ENCODE measurements at regions not wholly inside any gene's neighbourhood (a gene's known extent, or its start where the extent isn't known, plus 50 kb on each side); places are given as distances from the start of the nearest gene placed in this dataset.
A peak's percentile ranks its signal among the peaks of the same experiment; 100 is the strongest.

DNA sequence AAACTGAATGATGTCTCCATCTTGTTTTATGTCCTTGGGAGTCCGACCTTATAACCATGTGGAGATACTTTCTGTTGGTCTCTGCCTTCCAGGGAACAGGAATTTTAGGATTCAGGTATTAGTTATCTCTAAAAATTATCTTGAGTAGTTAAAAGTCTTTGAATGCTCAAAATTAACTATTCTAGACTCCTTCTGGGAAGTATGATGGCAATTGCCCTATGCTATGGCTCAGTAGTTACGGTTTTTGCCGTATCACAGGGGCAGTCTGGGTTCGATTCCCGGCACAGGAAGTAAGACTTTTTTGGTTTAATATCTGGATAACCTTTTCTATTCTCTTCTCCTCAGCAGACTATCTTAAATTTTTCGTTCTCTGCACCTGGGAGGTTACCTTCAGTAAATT, 708.7 kb upstream of the LRATD1 start:
- TF ChIP-seq EZH2phosphoT487 (IDR thresholded peaks at IDR 0.05; ENCODE audit: insufficient read depth, low read depth) (no peak), EZH2 (IDR thresholded peaks at IDR 0.05; ENCODE audit: insufficient read depth, poor library complexity, severe bottlenecking) (no peak)
- H4K20me1 ChIP-seq (ENCODE audit: insufficient read depth), result no peaks in the 10 kb centered on the region
- H3K27ac ChIP-seq, result no peak overlapping the region
- H3K4me2 ChIP-seq (ENCODE audit: unreplicated experiment), result no peak overlapping the region
- no peak for DNase-seq
- H2AFZ ChIP-seq, result no peak overlapping the region
- H3K4me3 ChIP-seq, result no peak overlapping the region
- H3K9me3 ChIP-seq (ENCODE audit: low read depth), result no peaks in the 10 kb centered on the region
- H3K27me3 ChIP-seq (replicated peaks; ENCODE audit: insufficient read depth), result no peaks in the 10 kb centered on the region
- peaks cover 10% of the 10 kb centered on the region; the same call in 1 of the 2 replicates for H3K4me1 ChIP-seq (ENCODE audit: insufficient read depth)
- peaks cover 3% of the 10 kb centered on the region; the same call in 1 of the 2 replicates for H3F3A ChIP-seq (ENCODE audit: insufficient read depth)
- no peaks in the 10 kb centered on the region for H3K9me2 ChIP-seq (ENCODE audit: insufficient read depth)
- in situ Hi-C loops (cut with MboI), result no loop called here
- no peaks in the 10 kb centered on the region for H3K79me2 ChIP-seq (ENCODE audit: insufficient read depth)
- H3K9ac ChIP-seq, result no peak overlapping the region
- WGBS, 2 experiments (ENCODE audit: low coverage in 1 of 2, low lambda C conversion rate in 2 of 2, missing lambda C conversion rate in 2 of 2), result 26 to 33% methylated on average over 6 of the region's 6 CpGs
- no peaks in the 10 kb centered on the region for H3K36me3 ChIP-seq (ENCODE audit: low read depth)

DNA sequence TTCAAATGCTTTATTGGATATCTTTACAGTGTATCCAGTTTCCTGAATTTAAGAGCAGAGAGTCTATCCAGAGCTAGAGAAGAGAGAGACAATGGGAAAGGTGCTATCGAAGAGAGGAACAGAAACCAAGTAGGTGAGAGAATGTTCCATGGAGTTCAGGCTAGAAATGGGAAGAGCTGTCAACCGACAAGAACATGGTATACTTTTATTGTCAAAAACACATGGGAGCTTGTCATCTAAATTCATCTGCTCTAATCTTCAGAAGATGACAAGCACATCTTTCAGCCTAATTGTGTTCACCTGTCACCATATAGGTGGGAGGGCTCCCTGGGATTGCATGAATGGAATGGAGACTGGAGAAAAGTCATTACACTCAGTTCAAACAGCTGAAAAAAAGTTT, 690.4 kb upstream of the LRATD1 start:
- H3K4me1 ChIP-seq (ENCODE audit: insufficient read depth), result no peaks in the 10 kb centered on the region
- no peak overlapping the region for H3K9ac ChIP-seq
- TF ChIP-seq EZH2 (IDR thresholded peaks at IDR 0.05; ENCODE audit: insufficient read depth, poor library complexity, severe bottlenecking), result no peak
- TF ChIP-seq EZH2phosphoT487 (IDR thresholded peaks at IDR 0.05; ENCODE audit: insufficient read depth, low read depth), result no peak
- H3K27me3 ChIP-seq (replicated peaks; ENCODE audit: insufficient read depth), result no peaks in the 10 kb centered on the region
- H3K27ac ChIP-seq, result no peak overlapping the region
- in situ Hi-C loops (cut with MboI), result no loop called here
- no peaks in the 10 kb centered on the region for H3K9me2 ChIP-seq (ENCODE audit: insufficient read depth)
- H4K20me1 ChIP-seq (ENCODE audit: insufficient read depth), result no peaks in the 10 kb centered on the region
- no peaks in the 10 kb centered on the region for H3K36me3 ChIP-seq (ENCODE audit: low read depth)
- H3F3A ChIP-seq (ENCODE audit: insufficient read depth), result no peaks in the 10 kb centered on the region
- H2AFZ ChIP-seq, result no peak overlapping the region
- WGBS, 2 experiments (ENCODE audit: low coverage in 1 of 2, low lambda C conversion rate in 2 of 2, missing lambda C conversion rate in 2 of 2), result 20 to 28% methylated on average over 2 of the region's 2 CpGs
- no peaks in the 10 kb centered on the region for H3K9me3 ChIP-seq (ENCODE audit: low read depth)
- H3K79me2 ChIP-seq (ENCODE audit: insufficient read depth), result no peaks in the 10 kb centered on the region
- no peak overlapping the region for H3K4me3 ChIP-seq
- DNase-seq, result no peak
- H3K4me2 ChIP-seq (ENCODE audit: unreplicated experiment), result no peak overlapping the region

DNA sequence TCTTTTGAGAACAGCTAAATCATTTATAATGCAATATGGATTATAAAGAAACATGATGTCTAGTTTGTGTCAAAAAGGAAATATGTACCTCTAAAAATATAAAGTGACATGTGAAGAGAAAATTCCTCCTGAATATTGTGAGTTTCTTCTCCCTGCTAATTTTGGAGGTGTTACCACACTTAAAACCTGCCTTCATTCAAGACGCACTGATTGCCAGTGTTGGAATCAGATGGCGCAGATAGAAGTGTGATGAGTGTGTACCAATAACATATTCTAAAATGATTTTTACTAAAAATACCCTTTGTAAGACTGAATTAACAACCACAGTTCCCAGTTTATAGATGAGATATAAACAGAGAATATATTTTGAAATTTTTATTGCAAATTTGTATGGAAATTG, 681.8 kb upstream of the LRATD1 start:
- in situ Hi-C loops (cut with MboI), result no loop called here
- no peak overlapping the region for H3K4me2 ChIP-seq (ENCODE audit: unreplicated experiment)
- H3K4me3 ChIP-seq, result no peak overlapping the region
- DNase-seq, result no peak
- H3K36me3 ChIP-seq (ENCODE audit: low read depth), result no peaks in the 10 kb centered on the region
- no peak overlapping the region for H2AFZ ChIP-seq
- no peak for TF ChIP-seq EZH2 (IDR thresholded peaks at IDR 0.05; ENCODE audit: insufficient read depth, poor library complexity, severe bottlenecking)
- TF ChIP-seq EZH2phosphoT487 (IDR thresholded peaks at IDR 0.05; ENCODE audit: insufficient read depth, low read depth), result no peak
- H3K9me2 ChIP-seq (ENCODE audit: insufficient read depth), result no peaks in the 10 kb centered on the region
- no peak overlapping the region for H3K9ac ChIP-seq
- H3K27ac ChIP-seq, result no peak overlapping the region
- H4K20me1 ChIP-seq (ENCODE audit: insufficient read depth), result no peaks in the 10 kb centered on the region
- no peaks in the 10 kb centered on the region for H3K9me3 ChIP-seq (ENCODE audit: low read depth)
- no peaks in the 10 kb centered on the region for H3K4me1 ChIP-seq (ENCODE audit: insufficient read depth)
- no peaks in the 10 kb centered on the region for H3K27me3 ChIP-seq (replicated peaks; ENCODE audit: insufficient read depth)
- 63 to 79% methylated on average over 2 of the region's 2 CpGs for WGBS, 2 experiments (ENCODE audit: low coverage in 1 of 2, low lambda C conversion rate in 2 of 2, missing lambda C conversion rate in 2 of 2)
- H3K79me2 ChIP-seq (ENCODE audit: insufficient read depth), result no peaks in the 10 kb centered on the region
- no peaks in the 10 kb centered on the region for H3F3A ChIP-seq (ENCODE audit: insufficient read depth)

- Histone ChIP-seq H3K9me2 (ENCODE audit: insufficient read depth) (no peaks in the 10 kb centered on the region), H3K27me3 (replicated peaks; ENCODE audit: insufficient read depth) (no peaks in the 10 kb centered on the region), H3F3A (ENCODE audit: insufficient read depth) (no peaks in the 10 kb centered on the region), H3K9me3 (ENCODE audit: low read depth) (no peaks in the 10 kb centered on the region), H4K20me1 (ENCODE audit: insufficient read depth) (no peaks in the 10 kb centered on the region), H3K4me3 (no peak overlapping the region; the same call in 1 of the 2 replicates), H3K36me3 (ENCODE audit: low read depth) (no peaks in the 10 kb centered on the region), H3K4me1 (ENCODE audit: insufficient read depth) (no peaks in the 10 kb centered on the region), H2AFZ (peak overlapping the region; percentile 39; the same call in 1 of the 2 replicates), H3K4me2 (ENCODE audit: unreplicated experiment) (no peak overlapping the region), H3K79me2 (ENCODE audit: insufficient read depth) (no peaks in the 10 kb centered on the region), H3K9ac (no peak overlapping the region), H3K27ac (no peak overlapping the region)
- TF ChIP-seq EZH2 (IDR thresholded peaks at IDR 0.05; ENCODE audit: insufficient read depth, poor library complexity, severe bottlenecking) (no peak), EZH2phosphoT487 (IDR thresholded peaks at IDR 0.05; ENCODE audit: insufficient read depth, low read depth) (no peak)
- in situ Hi-C loops (cut with MboI), result no loop called here
- 0 to 2% methylated on average over 2 of the region's 2 CpGs for WGBS, 2 experiments (ENCODE audit: low coverage in 1 of 2, low lambda C conversion rate in 2 of 2, missing lambda C conversion rate in 2 of 2)
- peak; percentile 0 for DNase-seq
Measured at GRCh38 chr2:13968811-13969210, 663.7 kb upstream of the LRATD1 start.

Data from GM23248 (cell line).